CD4-positive, alpha-beta T cell (primary cell): ENCODE measurements at regions not wholly inside any gene's neighbourhood (a gene's known extent, or its start where the extent isn't known, plus 50 kb on each side); places are given as distances from the start of the nearest gene placed in this dataset.
"Not testable (repeated sequence)": the region's sequence is repeated elsewhere in the genome, so short reads cannot be mapped to it uniquely, and the experiment has no call there.

Experiments used
- ATAC-seq: fragments of 200-7000 bp; cut with Tn5 transposase; one replicate; pipeline ENCODE4 v1.10.0; 2022; ENCODE audit warnings: mild to moderate bottlenecking; ENCODE audit not compliant: poor library complexity
- CTCF ChIA-PET: fragments of 350-600 bp; sonication (Branson Sonifier 250); formaldehyde crosslinking; loops from one replicate; lab custom pipeline; 2021; ENCODE audit warnings: antibody characterized with exemption, inconsistent platforms; lab: Charles Lee
- POLR2A ChIA-PET: fragments of 350-600 bp; sonication (Branson Sonifier 250); formaldehyde crosslinking; loops from one replicate; lab custom pipeline; 2021; ENCODE audit warnings: antibody characterized with exemption, inconsistent platforms; lab: Charles Lee
- DNase-seq, 14 experiments: peaks; one replicate each; pipeline ENCODE4 v3.0.0-alpha.2; 2013 to 2020; ENCODE audit warnings: mixed read lengths in 2 of 14
- H3K27ac ChIP-seq, 2 donors: one replicate each; pipeline versions ENCODE4 v1.5.1 to v1.7.0; 2013; ENCODE audit warnings: low read length in 2 of 2, low read depth in 1 of 2, mild to moderate bottlenecking in 1 of 2
- H3K27me3 ChIP-seq, 2 experiments: 1 replicate in 1 of 2; 2 replicates in 1 of 2; pipeline versions ENCODE4 v1.6.1 to v1.7.0; 2013; ENCODE audit warnings: low read length in 2 of 2, control low read depth in 1 of 2, mild to moderate bottlenecking in 1 of 2, moderate library complexity in 1 of 2; ENCODE audit not compliant: insufficient read depth in 2 of 2, control insufficient read depth in 1 of 2
- H3K36me3 ChIP-seq: one replicate; pipeline ENCODE4 v1.6.1; 2013; ENCODE audit warnings: low read length, control low read depth; ENCODE audit not compliant: insufficient read depth
- H3K4me1 ChIP-seq: one replicate; pipeline ENCODE4 v1.6.1; 2013; ENCODE audit warnings: low read length, control low read depth; ENCODE audit not compliant: insufficient read depth
- H3K4me3 ChIP-seq: one replicate; pipeline ENCODE4 v1.5.1; 2013; ENCODE audit warnings: mild to moderate bottlenecking, low read length, moderate library complexity
- H3K9me3 ChIP-seq, 2 experiments: 1 replicate in 1 of 2; 2 replicates in 1 of 2; pipeline versions ENCODE4 v1.6.1 to v1.7.0; 2013; ENCODE audit warnings: low read length in 2 of 2, mild to moderate bottlenecking in 2 of 2, control low read depth in 1 of 2, moderate library complexity in 1 of 2; ENCODE audit not compliant: control insufficient read depth in 1 of 2, insufficient read depth in 1 of 2
- H3K27ac Mint-ChIP-seq: one replicate; pipeline ENCODE4 v1.8.0; 2020; ENCODE audit warnings: mixed read lengths
- H3K27me3 Mint-ChIP-seq: one replicate; pipeline ENCODE4 v1.8.0; 2021; ENCODE audit warnings: mixed read lengths
- H3K36me3 Mint-ChIP-seq: one replicate; pipeline ENCODE4 v1.8.0; 2021; ENCODE audit warnings: low read depth, mixed read lengths
- H3K4me1 Mint-ChIP-seq: one replicate; pipeline ENCODE4 v1.8.0; 2021; ENCODE audit warnings: low read depth, mixed read lengths
- H3K4me3 Mint-ChIP-seq: one replicate; pipeline ENCODE4 v1.8.0; 2020; ENCODE audit warnings: mild to moderate bottlenecking, mixed read lengths
- H3K9me3 Mint-ChIP-seq: one replicate; pipeline ENCODE4 v1.8.0; 2020; ENCODE audit warnings: mixed read lengths
- CTCF ChIP-seq: fragments of 200-600 bp; IDR thresholded peaks from one replicate; pipeline ENCODE4 v1.8.0; 2022; ENCODE audit warnings: antibody characterized with exemption, mild to moderate bottlenecking
- intact Hi-C, 2 experiments: fragments of 100-400 bp; cut with DNase I in 1 of 2; cut with micrococcal nuclease in 1 of 2; formaldehyde crosslinking; loops; one replicate each; pipeline versions ENCODE4 v1.15.1 to v1.9.0; 2023 to 2025; cut with DNase I, micrococcal nuclease

DNA sequence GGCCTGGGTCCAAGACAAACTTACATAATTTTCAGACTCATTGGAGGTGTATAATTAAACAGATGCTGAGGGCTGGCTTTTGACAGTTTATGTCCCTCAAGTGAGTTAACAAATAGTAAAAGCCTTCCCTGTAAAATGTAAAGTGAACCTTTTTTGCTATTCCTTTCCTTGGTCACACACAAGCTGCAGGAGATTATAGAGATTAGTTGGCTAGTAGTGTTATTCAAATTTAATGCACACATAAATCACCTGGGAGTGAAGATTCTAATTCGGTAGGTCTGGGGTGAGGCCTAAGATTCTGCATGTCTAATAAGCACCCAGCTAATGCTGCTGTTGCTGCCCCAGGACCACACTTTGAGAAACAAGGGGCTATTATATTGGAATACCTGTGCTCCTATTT is 206.2 kb upstream of the SSTR1 start:
- DNase-seq (no peak), ATAC-seq (no peak)
- Mint-ChIP-seq H3K36me3 (no peaks in the 10 kb centered on the region), H3K4me3 (no peak overlapping the region), H3K27me3 (no peaks in the 10 kb centered on the region), H3K9me3 (no peaks in the 10 kb centered on the region), H3K4me1 (no peaks in the 10 kb centered on the region), H3K27ac (no peak overlapping the region)
- Histone ChIP-seq H3K4me1 (no peaks in the 10 kb centered on the region), H3K36me3 (no peaks in the 10 kb centered on the region), H3K4me3 (no peak overlapping the region), H3K9me3 (no peaks in the 10 kb centered on the region), H3K27ac (no peak overlapping the region), H3K27me3 (no peaks in the 10 kb centered on the region)
- ChIA-PET POLR2A (no interaction called here), CTCF (no interaction called here)
- TF ChIP-seq CTCF: no peak
- intact Hi-C loops: no loop called here

GRCh38 chr14:38003746-38004609 is 203.7 kb upstream of the SSTR1 start:
- Mint-ChIP-seq H3K9me3 (no peaks in the 10 kb centered on the region), H3K4me3 (no peak overlapping the region), H3K27ac (no peak overlapping the region), H3K27me3 (no peaks in the 10 kb centered on the region), H3K4me1 (no peaks in the 10 kb centered on the region), H3K36me3 (no peaks in the 10 kb centered on the region)
- Histone ChIP-seq H3K4me1 (no peaks in the 10 kb centered on the region), H3K27ac (no peak overlapping the region), H3K36me3 (no peaks in the 10 kb centered on the region), H3K9me3 (no peaks in the 10 kb centered on the region), H3K4me3 (no peak overlapping the region), H3K27me3 (no peaks in the 10 kb centered on the region)
- no peak for TF ChIP-seq CTCF
- POLR2A ChIA-PET: no interaction called here
- CTCF ChIA-PET: no interaction called here
- DNase-seq: no peak
- intact Hi-C loops: no loop called here
- ATAC-seq: no peak

GRCh38 chr14:38004610-38004879 is 203.2 kb upstream of the SSTR1 start:
- no peaks in the 10 kb centered on the region for H3K36me3 ChIP-seq
- no peak for TF ChIP-seq CTCF
- intact Hi-C loops: no loop called here
- no peak for DNase-seq
- H3K27ac Mint-ChIP-seq: no peak overlapping the region
- ChIA-PET CTCF (no interaction called here), POLR2A (no interaction called here)
- H3K9me3 ChIP-seq: no peaks in the 10 kb centered on the region
- H3K4me3 Mint-ChIP-seq: no peak overlapping the region
- H3K4me1 ChIP-seq: no peaks in the 10 kb centered on the region
- no peak overlapping the region for H3K27ac ChIP-seq
- no peak overlapping the region for H3K4me3 ChIP-seq
- no peaks in the 10 kb centered on the region for H3K4me1 Mint-ChIP-seq
- no peaks in the 10 kb centered on the region for H3K36me3 Mint-ChIP-seq
- H3K27me3 ChIP-seq: no peaks in the 10 kb centered on the region
- no peaks in the 10 kb centered on the region for H3K27me3 Mint-ChIP-seq
- no peaks in the 10 kb centered on the region for H3K9me3 Mint-ChIP-seq
- no peak for ATAC-seq

DNA sequence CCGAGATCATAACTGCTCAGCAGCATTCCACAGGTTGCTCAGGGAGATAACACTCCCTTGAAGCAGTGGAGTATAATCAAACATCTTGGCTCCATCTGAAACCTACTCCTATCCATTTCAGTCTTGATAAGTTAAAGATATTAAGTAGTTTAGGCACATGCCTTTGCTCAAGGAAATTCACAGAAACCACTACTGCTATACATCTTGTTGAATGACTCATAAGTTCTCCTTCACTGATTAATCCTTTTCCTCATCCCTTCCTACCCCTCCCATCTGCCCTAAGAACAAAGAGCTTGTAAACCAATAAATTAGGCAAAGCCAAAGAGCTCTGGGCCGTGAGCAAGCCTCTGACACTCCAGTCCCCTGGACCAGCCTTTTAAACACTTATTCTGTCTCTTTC is 196.5 kb upstream of the SSTR1 start:
- H3K27ac Mint-ChIP-seq, H3K36me3 ChIP-seq, H3K4me3 Mint-ChIP-seq, H3K27me3 Mint-ChIP-seq, H3K4me1 Mint-ChIP-seq, CTCF ChIA-PET, H3K27me3 ChIP-seq, ATAC-seq, H3K4me3 ChIP-seq, intact Hi-C loops, DNase-seq, H3K4me1 ChIP-seq, POLR2A ChIA-PET, H3K27ac ChIP-seq, H3K36me3 Mint-ChIP-seq: not testable (repeated sequence)
- peaks cover 10 to 22% of the 10 kb centered on the region in 2 experiments for H3K9me3 ChIP-seq
- peaks cover 17% of the 10 kb centered on the region for H3K9me3 Mint-ChIP-seq
